ENCODE measurements at regions not wholly inside any gene's neighbourhood (a gene's known extent, or its start where the extent isn't known, plus 50 kb on each side); places are given as distances from the start of the nearest gene placed in this dataset.
"Not testable (repeated sequence)": the region's sequence is repeated elsewhere in the genome, so short reads cannot be mapped to it uniquely, and the experiment has no call there.

GRCh38 chr6:87755708-87756671 is 54.0 kb upstream of the AKIRIN2 start:
- DNase-seq = no peak

- DNase-seq = no peak
These were observed 52.8 kb upstream of the AKIRIN2 start for GRCh38 chr6:87754828-87755227.

- no peak for DNase-seq
These were observed 51.2 kb upstream of the AKIRIN2 start for GRCh38 chr6:87753131-87753685.

- not testable (repeated sequence) for DNase-seq
These were observed 50.5 kb upstream of the AKIRIN2 start for GRCh38 chr6:87752503-87752902.
